ENCODE measurements at regions not wholly inside any gene's neighbourhood (a gene's known extent, or its start where the extent isn't known, plus 50 kb on each side); places are given as distances from the start of the nearest gene placed in this dataset.

DNA sequence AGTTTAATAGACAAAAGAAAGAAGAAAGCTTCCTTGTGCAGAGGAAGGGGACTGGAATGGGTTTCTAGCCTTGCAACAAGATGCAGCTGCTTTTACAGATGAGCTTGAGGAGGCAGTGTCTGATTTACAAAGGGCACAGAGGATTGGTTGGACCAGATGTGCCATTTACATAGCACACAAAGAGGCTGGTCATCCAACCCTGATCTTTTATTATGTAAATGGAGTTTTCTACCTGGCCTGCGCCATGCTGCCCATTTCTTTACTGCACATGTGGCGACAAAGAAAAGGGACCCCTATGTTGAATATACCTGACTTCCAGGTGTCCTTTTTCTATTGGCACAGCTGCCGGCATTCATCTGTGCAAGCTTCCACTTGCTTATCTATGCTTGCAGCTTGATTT lies 409.4 kb upstream of the FRG2C start:
- TF ChIP-seq, protein P1, sequence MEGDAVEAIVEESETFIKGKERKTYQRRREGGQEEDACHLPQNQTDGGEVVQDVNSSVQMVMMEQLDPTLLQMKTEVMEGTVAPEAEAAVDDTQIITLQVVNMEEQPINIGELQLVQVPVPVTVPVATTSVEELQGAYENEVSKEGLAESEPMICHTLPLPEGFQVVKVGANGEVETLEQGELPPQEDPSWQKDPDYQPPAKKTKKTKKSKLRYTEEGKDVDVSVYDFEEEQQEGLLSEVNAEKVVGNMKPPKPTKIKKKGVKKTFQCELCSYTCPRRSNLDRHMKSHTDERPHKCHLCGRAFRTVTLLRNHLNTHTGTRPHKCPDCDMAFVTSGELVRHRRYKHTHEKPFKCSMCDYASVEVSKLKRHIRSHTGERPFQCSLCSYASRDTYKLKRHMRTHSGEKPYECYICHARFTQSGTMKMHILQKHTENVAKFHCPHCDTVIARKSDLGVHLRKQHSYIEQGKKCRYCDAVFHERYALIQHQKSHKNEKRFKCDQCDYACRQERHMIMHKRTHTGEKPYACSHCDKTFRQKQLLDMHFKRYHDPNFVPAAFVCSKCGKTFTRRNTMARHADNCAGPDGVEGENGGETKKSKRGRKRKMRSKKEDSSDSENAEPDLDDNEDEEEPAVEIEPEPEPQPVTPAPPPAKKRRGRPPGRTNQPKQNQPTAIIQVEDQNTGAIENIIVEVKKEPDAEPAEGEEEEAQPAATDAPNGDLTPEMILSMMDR (IDR thresholded peaks at IDR 0.05): no peak
- no peak for TF ChIP-seq POLR2A (IDR thresholded peaks at IDR 0.05)

All from esophagus squamous epithelium (tissue), 4 donors.